ENCODE measurements at regions not wholly inside any gene's neighbourhood (a gene's known extent, or its start where the extent isn't known, plus 50 kb on each side); places are given as distances from the start of the nearest gene placed in this dataset.
"Not testable (repeated sequence)": the region's sequence is repeated elsewhere in the genome, so short reads cannot be mapped to it uniquely, and the experiment has no call there.

- H3K27me3 ChIP-seq (ENCODE audit: insufficient read depth, low read length): no peaks in the 10 kb centered on the region
- no peaks in the 10 kb centered on the region for H3K9me3 ChIP-seq (ENCODE audit: insufficient read depth, low read depth, low read length)
- no peaks in the 10 kb centered on the region for H3K36me3 ChIP-seq (ENCODE audit: insufficient read depth, low read length)
- Mint-ChIP-seq H3K27me3 (ENCODE audit: low read depth, unreplicated experiment) (peaks cover 2% of the 10 kb centered on the region), H3K4me3 (ENCODE audit: unreplicated experiment) (no peak overlapping the region), H3K4me1 (ENCODE audit: low read depth, unreplicated experiment) (peaks cover 6% of the 10 kb centered on the region), H3K27ac (ENCODE audit: unreplicated experiment) (no peak overlapping the region), H3K36me3 (ENCODE audit: low read depth, unreplicated experiment) (no peaks in the 10 kb centered on the region), H3K9me3 (ENCODE audit: unreplicated experiment) (no peaks in the 10 kb centered on the region)
- H3K4me1 ChIP-seq (ENCODE audit: insufficient read depth, low read length): no peaks in the 10 kb centered on the region
- TF ChIP-seq EZH2 (IDR thresholded peaks at IDR 0.05; ENCODE audit: insufficient read depth, low read length) (no peak), CTCF (IDR thresholded peaks at IDR 0.05; ENCODE audit: insufficient read depth, low read depth, low read length) (no peak)
- no peaks in the 10 kb centered on the region for H3K79me2 ChIP-seq (ENCODE audit: insufficient read depth, low read length)
- H2AFZ ChIP-seq (ENCODE audit: low read depth, low read length): no peak overlapping the region
- H3K4me2 ChIP-seq (ENCODE audit: low read length): no peak overlapping the region
- no peaks in the 10 kb centered on the region for H4K20me1 ChIP-seq (ENCODE audit: insufficient read depth, low read length)
- DNase-seq (ENCODE audit: low read depth): no peak
- no peak overlapping the region for H3K27ac ChIP-seq (ENCODE audit: low read depth, low read length)
- H3K4me3 ChIP-seq (ENCODE audit: insufficient read depth, low read depth, low read length): no peak overlapping the region
- no peak for FAIRE-seq
- no peak overlapping the region for H3K9ac ChIP-seq (ENCODE audit: low read length)
Observed at GRCh38 chr18:965921-966758, 61.5 kb downstream of the ADCYAP1 start.

GRCh38 chr18:966759-967576 is 62.3 kb downstream of the ADCYAP1 start:
- Histone ChIP-seq H2AFZ (ENCODE audit: low read depth, low read length) (no peak overlapping the region), H3K27me3 (ENCODE audit: insufficient read depth, low read length) (no peaks in the 10 kb centered on the region), H3K4me3 (ENCODE audit: insufficient read depth, low read depth, low read length) (no peak overlapping the region), H3K36me3 (ENCODE audit: insufficient read depth, low read length) (no peaks in the 10 kb centered on the region), H3K9me3 (ENCODE audit: insufficient read depth, low read depth, low read length) (no peaks in the 10 kb centered on the region), H3K4me1 (ENCODE audit: insufficient read depth, low read length) (no peaks in the 10 kb centered on the region), H3K9ac (ENCODE audit: low read length) (no peak overlapping the region), H3K79me2 (ENCODE audit: insufficient read depth, low read length) (no peaks in the 10 kb centered on the region), H3K27ac (ENCODE audit: low read depth, low read length) (no peak overlapping the region), H3K4me2 (ENCODE audit: low read length) (no peak overlapping the region), H4K20me1 (ENCODE audit: insufficient read depth, low read length) (no peaks in the 10 kb centered on the region)
- DNase-seq (ENCODE audit: low read depth): no peak
- Mint-ChIP-seq H3K27me3 (ENCODE audit: low read depth, unreplicated experiment) (peaks cover 2% of the 10 kb centered on the region), H3K36me3 (ENCODE audit: low read depth, unreplicated experiment) (no peaks in the 10 kb centered on the region), H3K4me1 (ENCODE audit: low read depth, unreplicated experiment) (peaks cover 1% of the 10 kb centered on the region), H3K9me3 (ENCODE audit: unreplicated experiment) (no peaks in the 10 kb centered on the region), H3K27ac (ENCODE audit: unreplicated experiment) (no peak overlapping the region), H3K4me3 (ENCODE audit: unreplicated experiment) (no peak overlapping the region)
- FAIRE-seq: no peak
- no peak for TF ChIP-seq CTCF (IDR thresholded peaks at IDR 0.05; ENCODE audit: insufficient read depth, low read depth, low read length)
- no peak for TF ChIP-seq EZH2 (IDR thresholded peaks at IDR 0.05; ENCODE audit: insufficient read depth, low read length)

GRCh38 chr18:968910-969309 is 64.2 kb downstream of the ADCYAP1 start:
- not testable (repeated sequence) for H3K4me3 Mint-ChIP-seq (ENCODE audit: unreplicated experiment); H3K79me2 ChIP-seq (ENCODE audit: insufficient read depth, low read length); H3K27ac ChIP-seq (ENCODE audit: low read depth, low read length); DNase-seq (ENCODE audit: low read depth); H4K20me1 ChIP-seq (ENCODE audit: insufficient read depth, low read length); FAIRE-seq; H3K9me3 ChIP-seq (ENCODE audit: insufficient read depth, low read depth, low read length); H3K27me3 ChIP-seq (ENCODE audit: insufficient read depth, low read length); H3K4me2 ChIP-seq (ENCODE audit: low read length); H3K9ac ChIP-seq (ENCODE audit: low read length); H3K4me1 Mint-ChIP-seq (ENCODE audit: low read depth, unreplicated experiment); H3K4me1 ChIP-seq (ENCODE audit: insufficient read depth, low read length); H3K27ac Mint-ChIP-seq (ENCODE audit: unreplicated experiment); H3K36me3 ChIP-seq (ENCODE audit: insufficient read depth, low read length); H2AFZ ChIP-seq (ENCODE audit: low read depth, low read length); H3K27me3 Mint-ChIP-seq (ENCODE audit: low read depth, unreplicated experiment); H3K36me3 Mint-ChIP-seq (ENCODE audit: low read depth, unreplicated experiment); H3K4me3 ChIP-seq (ENCODE audit: insufficient read depth, low read depth, low read length); H3K9me3 Mint-ChIP-seq (ENCODE audit: unreplicated experiment)

- FAIRE-seq; H3K27ac Mint-ChIP-seq (ENCODE audit: unreplicated experiment): not testable (repeated sequence)
Observed at GRCh38 chr18:969311-969710, 64.6 kb downstream of the ADCYAP1 start.

More at GRCh38 chr18:969311-969710, 64.6 kb downstream of the ADCYAP1 start:
- H3K4me3 Mint-ChIP-seq (ENCODE audit: unreplicated experiment); H3K4me1 Mint-ChIP-seq (ENCODE audit: low read depth, unreplicated experiment); H3K9me3 ChIP-seq (ENCODE audit: insufficient read depth, low read depth, low read length); H3K4me3 ChIP-seq (ENCODE audit: insufficient read depth, low read depth, low read length); H3K79me2 ChIP-seq (ENCODE audit: insufficient read depth, low read length); H3K4me1 ChIP-seq (ENCODE audit: insufficient read depth, low read length); H3K9me3 Mint-ChIP-seq (ENCODE audit: unreplicated experiment); H3K27me3 ChIP-seq (ENCODE audit: insufficient read depth, low read length); H3K36me3 Mint-ChIP-seq (ENCODE audit: low read depth, unreplicated experiment); H3K4me2 ChIP-seq (ENCODE audit: low read length); H3K36me3 ChIP-seq (ENCODE audit: insufficient read depth, low read length); H2AFZ ChIP-seq (ENCODE audit: low read depth, low read length); DNase-seq (ENCODE audit: low read depth); H3K27me3 Mint-ChIP-seq (ENCODE audit: low read depth, unreplicated experiment); H3K27ac ChIP-seq (ENCODE audit: low read depth, low read length); H4K20me1 ChIP-seq (ENCODE audit: insufficient read depth, low read length); H3K9ac ChIP-seq (ENCODE audit: low read length): not testable (repeated sequence)

Data from astrocyte (in vitro differentiated cells and primary cell).